K562 (cell line): ENCODE measurements at regions not wholly inside any gene's neighbourhood (a gene's known extent, or its start where the extent isn't known, plus 50 kb on each side); places are given as distances from the start of the nearest gene placed in this dataset.

Experiments used
- ATAC-seq: fragments of 200-7000 bp; cut with Tn5 transposase; 3 replicates; pipeline ENCODE4 v1.9.1; 2020; ENCODE audit warnings: moderate library complexity
- BruUV-seq: library from RNA; stranded (reverse); fragments of 400-500 nt; replicated peaks from 2 replicates; lab custom pipeline; 2021; lab: Mats Ljungman, UMichigan
- CTCF ChIA-PET: fragments of 300-600 bp; formaldehyde crosslinking; extraction: SDS; loops from one replicate; lab custom pipeline; 2021; ENCODE audit warnings: low intra/inter-chr PET ratio; lab: Yijun Ruan, JAX
- POLR2A ChIA-PET: fragments of 300-600, 350-650 bp; sonication (Branson Sonifier 250); formaldehyde crosslinking; extraction: SDS; loops from one replicate; lab custom pipeline; 2021; ENCODE audit warnings: antibody characterized with exemption, inconsistent platforms; lab: Yijun Ruan, JAX
- DNase-seq, 4 experiments: peaks; one replicate each; pipeline versions ENCODE4 v3.0.0 to v3.0.0-alpha.2; 2011 to 2018; ENCODE audit warnings: low spot score in 3 of 4, mixed read lengths in 3 of 4; ENCODE audit errors: extremely low read depth in 1 of 4
- FAIRE-seq: peaks from 2 replicates; lab custom pipeline; 2011; peaks lifted over from hg19 to GRCh38; lab: Jason Lieb, UNC
- H2AFZ ChIP-seq: 2 replicates; pipeline ENCODE4 v1.6.0; 2011; ENCODE audit warnings: low read depth, low read length, control low read depth, inconsistent platforms
- H3K27ac ChIP-seq: fragments of 200-600 bp; 3 replicates; pipeline ENCODE4 v1.8.0; 2011; ENCODE audit warnings: low read depth, mild to moderate bottlenecking, control low read depth, inconsistent platforms, low read length, moderate library complexity, mixed read lengths; ENCODE audit errors: extremely low read depth
- H3K27me3 ChIP-seq, 2 experiments: fragments of 300-600 bp in 1 of 2; 2 replicates in 1 of 2; 3 replicates in 1 of 2; pipeline versions ENCODE4 v1.6.0 to v1.8.0; 2011; ENCODE audit warnings: inconsistent platforms in 2 of 2, low read length in 2 of 2, mild to moderate bottlenecking in 1 of 2, mixed read lengths in 1 of 2, moderate library complexity in 1 of 2; ENCODE audit not compliant: control insufficient read depth in 2 of 2, insufficient read depth in 2 of 2
- H3K36me3 ChIP-seq: fragments of 300-600 bp; 3 replicates; pipeline ENCODE4 v1.8.0; 2011; ENCODE audit warnings: mild to moderate bottlenecking, low read length, inconsistent platforms; ENCODE audit not compliant: control insufficient read depth, insufficient read depth
- H3K4me1 ChIP-seq, 2 experiments: fragments of 200-600 bp in 1 of 2; replicated peaks in 1 of 2; 2 replicates in 1 of 2; 3 replicates in 1 of 2; pipeline versions ENCODE4 v1.5.1 to v1.8.0; 2011; ENCODE audit warnings: inconsistent platforms in 2 of 2, low read length in 2 of 2, mild to moderate bottlenecking in 1 of 2, mixed read lengths in 1 of 2, moderate library complexity in 1 of 2; ENCODE audit not compliant: control insufficient read depth in 2 of 2, insufficient read depth in 2 of 2
- H3K4me2 ChIP-seq: 2 replicates; pipeline ENCODE4 v1.6.1; 2011; ENCODE audit warnings: low read length, control low read depth, inconsistent platforms, mixed read lengths; ENCODE audit not compliant: insufficient read depth
- H3K4me3 ChIP-seq: fragments of 200-600 bp; sonication (generic), shearing (Covaris generic); 2 replicates; pipeline ENCODE4 v1.5.1; 2016; ENCODE audit warnings: control low read depth, inconsistent platforms
- H3K79me2 ChIP-seq: fragments of 200-600 bp; 3 replicates; pipeline ENCODE4 v1.8.0; 2011; ENCODE audit warnings: low read length, inconsistent platforms; ENCODE audit not compliant: control insufficient read depth, insufficient read depth
- H3K9ac ChIP-seq, 2 experiments: 2 replicates each; pipeline versions ENCODE4 v1.6.0 to v1.6.1; 2011; ENCODE audit warnings: low read depth in 2 of 2, low read length in 2 of 2, control low read depth in 1 of 2, inconsistent platforms in 1 of 2, mild to moderate bottlenecking in 1 of 2, mixed read lengths in 1 of 2; ENCODE audit not compliant: insufficient read depth in 1 of 2
- H3K9me1 ChIP-seq: one replicate; pipeline ENCODE4 v1.6.0; 2011; ENCODE audit warnings: inconsistent platforms, mild to moderate bottlenecking, low read length, moderate library complexity; ENCODE audit not compliant: control insufficient read depth, insufficient read depth
- H3K9me3 ChIP-seq: replicated peaks from 2 replicates; pipeline ENCODE4 v1.5.1; 2011; ENCODE audit warnings: low read depth, low read length, inconsistent platforms; ENCODE audit not compliant: control insufficient read depth, insufficient read depth
- H4K20me1 ChIP-seq: replicated peaks from 2 replicates; pipeline ENCODE4 v1.6.1; 2011; ENCODE audit warnings: low read length, inconsistent platforms, mixed read lengths; ENCODE audit not compliant: control insufficient read depth, insufficient read depth
- BRCA1 ChIP-seq, 2 experiments: fragments of 450-650 bp in 1 of 2; sonication (generic) in 1 of 2; formaldehyde crosslinking in 1 of 2; IDR thresholded peaks; 2 replicates each; pipeline versions ENCODE4 v1.5.0 to v1.6.1; 2017 to 2020; ENCODE audit warnings: mild to moderate bottlenecking in 1 of 2, missing genetic modification reagents in 1 of 2
- ID3 ChIP-seq, 2 experiments: fragments of 250-450 bp in 1 of 2; fragments of 450-650 bp in 1 of 2; sonication (Bioruptor Pico) in 1 of 2; IDR thresholded peaks; 2 replicates each; pipeline versions ENCODE4 v1.6.1 to v1.8.0; 2016 to 2021; ENCODE audit warnings: mild to moderate bottlenecking in 2 of 2, moderate library complexity in 2 of 2, missing compliant biosample characterization in 1 of 2, missing genetic modification characterization in 1 of 2
- MAZ ChIP-seq, 2 experiments: fragments of 450-650 bp in 1 of 2; sonication (generic) in 1 of 2; formaldehyde crosslinking; IDR thresholded peaks in 1 of 2; conservative IDR thresholded peaks in 1 of 2; 2 replicates each; pipeline versions ENCODE4 v1.4.0 to v1.5.0; 2020; ENCODE audit warnings: mild to moderate bottlenecking in 1 of 2, missing genetic modification reagents in 1 of 2
- MCM3 ChIP-seq: fragments of 450-650 bp; IDR thresholded peaks from 2 replicates; pipeline ENCODE4 v1.6.1; 2016
- NFE2 ChIP-seq: IDR thresholded peaks from 2 replicates; pipeline ENCODE4 v1.6.1; 2014; ENCODE audit warnings: antibody characterized with exemption, low read depth
- OTX1 ChIP-seq: fragments of 450-650 bp; formaldehyde crosslinking; IDR thresholded peaks from 2 replicates; pipeline ENCODE4 v1.4.0; 2022; ENCODE audit warnings: mild to moderate bottlenecking
- PHTF2 ChIP-seq: fragments of 250-450 bp; sonication (Bioruptor Pico); IDR thresholded peaks from 2 replicates; pipeline ENCODE4 v1.5.0; 2021; ENCODE audit warnings: mild to moderate bottlenecking
- RBM22 ChIP-seq: fragments of 200-400 bp; formaldehyde crosslinking; IDR thresholded peaks from 2 replicates; pipeline ENCODE4 v1.6.1; 2018; ENCODE audit warnings: low read length, low read depth; ENCODE audit not compliant: poor library complexity, severe bottlenecking
- SRSF1 ChIP-seq: fragments of 200-400 bp; formaldehyde crosslinking; IDR thresholded peaks from 2 replicates; pipeline ENCODE4 v1.6.1; 2017; ENCODE audit warnings: mild to moderate bottlenecking, low read depth, low read length, moderate library complexity
- TOE1 ChIP-seq, 2 experiments: fragments of 450-650 bp in 1 of 2; sonication (generic) in 1 of 2; formaldehyde crosslinking in 1 of 2; IDR thresholded peaks; 2 replicates each; pipeline versions ENCODE4 v1.7.1 to v1.8.0; 2016 to 2022; ENCODE audit warnings: borderline replicate concordance in 2 of 2, mild to moderate bottlenecking in 2 of 2, antibody characterized with exemption in 1 of 2, inconsistent platforms in 1 of 2, low read depth in 1 of 2, missing genetic modification reagents in 1 of 2, moderate library complexity in 1 of 2
- ZFPM2 ChIP-seq: fragments of 250-450 bp; sonication (Bioruptor Pico); IDR thresholded peaks from 2 replicates; pipeline ENCODE4 v1.5.1; 2022; ENCODE audit warnings: mild to moderate bottlenecking
- ZNF561 ChIP-seq: fragments of 450-650 bp; formaldehyde crosslinking; conservative IDR thresholded peaks from 2 replicates; pipeline ENCODE4 v1.4.0; 2020; ENCODE audit warnings: mild to moderate bottlenecking, moderate library complexity
- ZNF77 ChIP-seq: fragments of 250-450 bp; sonication (Bioruptor Pico); IDR thresholded peaks from 2 replicates; pipeline ENCODE4 v1.5.0; 2020
- WGBS: fragments of 100-300 bp; shearing (Covaris generic); methylation state at CpG from one replicate; pipeline ENCODE4 v1.1.6; 2016; ENCODE audit warnings: low coverage, mixed read lengths; ENCODE audit not compliant: insufficient coverage; ENCODE audit errors: missing lambda C conversion rate; 5-methylcytosine and 5-hydroxymethylcytosine counted together
- in situ Hi-C: fragments of 300-500 bp; cut with MboI; formaldehyde crosslinking; loops from 4 replicates; pipeline ENCODE4 v1.15.0; 2018; ENCODE audit warnings: inconsistent platforms, mixed read lengths
- intact Hi-C: fragments of 100-400 bp; cut with micrococcal nuclease; formaldehyde crosslinking; loops from 2 replicates; pipeline ENCODE4 v1.14.2; 2022

DNA sequence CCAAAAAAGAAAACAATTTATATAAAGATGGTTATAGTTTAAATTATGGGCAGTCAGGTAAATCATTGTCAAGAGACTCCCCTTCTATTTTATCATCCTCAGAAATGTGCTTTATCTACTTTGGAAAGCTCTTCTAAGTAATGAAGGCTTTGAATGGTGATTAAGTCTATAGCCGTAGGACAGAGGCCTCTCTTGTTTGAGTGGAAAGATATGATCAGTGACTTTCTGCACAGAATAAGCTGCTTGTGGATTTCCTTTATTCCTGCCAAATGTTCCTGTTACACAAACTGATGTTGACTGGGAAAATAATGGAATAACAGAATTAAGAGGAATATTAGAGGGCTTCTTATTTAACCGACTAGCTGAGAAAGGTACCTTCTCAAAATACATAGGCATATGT is 174.6 kb upstream of the IVNS1ABP start:
- Histone ChIP-seq H3K4me3 (no peak overlapping the region), H3K4me2 (no peak overlapping the region), H4K20me1 (no peaks in the 10 kb centered on the region), H3K27me3 (peaks cover 3 to 15% of the 10 kb centered on the region in 2 experiments; a peak in 3 of 5 replicates), H3K79me2 (no peaks in the 10 kb centered on the region), H3K36me3 (no peaks in the 10 kb centered on the region), H2AFZ (no peak overlapping the region), H3K9me1 (no peaks in the 10 kb centered on the region), H3K9ac (no peak overlapping the region), H3K4me1 (no peaks in the 10 kb centered on the region), H3K27ac (no peak overlapping the region), H3K9me3 (no peaks in the 10 kb centered on the region)
- WGBS: 3% methylated on average over 2 of the region's 2 CpGs
- FAIRE-seq (no peak), DNase-seq (no peak), ATAC-seq (no peak)
- intact Hi-C loops (no loop called here), in situ Hi-C loops (no loop called here)
- no TSS peak for BruUV-seq
- TF ChIP-seq RBM22: no peak
- TF ChIP-seq NFE2: no peak
- no peak for TF ChIP-seq TOE1 (IDR thresholded peaks at IDR 0.05; ENCODE audit: borderline replicate concordance)
- no peak for TF ChIP-seq TOE1 (CRISPR knock-in tag; IDR thresholded peaks at IDR 0.05; ENCODE audit: borderline replicate concordance, low read depth)
- no peak for TF ChIP-seq ID3 (CRISPR knock-in tag; IDR thresholded peaks at IDR 0.05)
- no peak for TF ChIP-seq ID3 (tag; IDR thresholded peaks at IDR 0.05)
- no peak for TF ChIP-seq SRSF1
- no peak for TF ChIP-seq OTX1
- no peak for TF ChIP-seq BRCA1 (IDR thresholded peaks at IDR 0.05)
- no peak for TF ChIP-seq BRCA1 (CRISPR knock-in tag; IDR thresholded peaks at IDR 0.05)
- TF ChIP-seq ZFPM2 (CRISPR knock-in tag): no peak
- no peak for TF ChIP-seq PHTF2
- no peak for TF ChIP-seq ZNF561 (CRISPR knock-in tag)
- no peak for TF ChIP-seq ZNF77 (CRISPR knock-in tag)
- no peak for TF ChIP-seq MCM3
- no peak for TF ChIP-seq MAZ (CRISPR knock-in tag; conservative IDR thresholded peaks at IDR 0.05 in 1 of 2, IDR thresholded peaks at IDR 0.05 in 1 of 2)
- ChIA-PET POLR2A (interaction anchor here (1.1 kb wide), 1 partner anchor 12 kb away, joined by 4 read pairs; no protein-coding TSS in a partner anchor), CTCF (no interaction called here)
